ENCODE measurements at regions not wholly inside any gene's neighbourhood (a gene's known extent, or its start where the extent isn't known, plus 50 kb on each side); places are given as distances from the start of the nearest gene placed in this dataset.

DNA sequence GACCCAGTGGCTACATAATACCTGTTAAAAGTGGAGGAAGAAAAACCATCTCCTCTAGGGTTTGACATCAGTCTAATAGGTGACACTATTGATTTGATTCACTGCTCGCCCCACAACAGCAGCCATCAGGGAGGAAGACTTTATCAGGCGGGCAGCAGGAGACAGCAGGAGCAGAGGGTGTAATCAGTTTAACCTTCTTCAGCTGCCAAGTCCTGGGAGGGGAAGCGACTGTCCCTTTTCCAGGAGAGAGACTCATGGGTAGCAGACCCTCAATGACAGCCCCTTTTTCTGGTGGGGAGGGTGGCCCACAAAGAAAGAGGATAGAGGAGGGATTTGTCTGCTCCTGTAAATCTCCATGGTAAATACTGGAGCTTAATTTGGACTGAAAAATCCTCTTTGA, 291.8 kb downstream of the HAPSTR1 start:
- DNase-seq: no peak

DNA sequence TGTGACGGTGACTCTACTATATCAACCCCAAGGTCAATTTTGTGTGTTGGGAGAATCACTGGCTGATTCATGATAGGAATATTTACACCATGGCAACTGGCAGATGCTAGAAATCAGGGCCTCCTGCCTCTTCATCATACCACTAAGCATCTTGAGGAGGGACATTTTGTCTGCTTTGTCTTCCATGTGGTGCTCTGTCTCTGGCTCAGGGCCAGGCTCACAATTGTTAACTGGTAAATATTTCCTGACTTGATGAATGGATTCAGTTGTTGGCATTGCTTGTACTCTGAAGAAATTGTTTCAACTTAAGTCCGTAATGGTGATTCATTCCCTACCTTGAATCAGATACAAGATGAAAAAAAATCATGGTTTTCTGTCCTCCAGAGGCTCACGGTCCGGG, 292.7 kb downstream of the HAPSTR1 start:
- DNase-seq: no peak

- DNase-seq: no peak
Observed at GRCh38 chr16:9389543-9390207, 298.2 kb downstream of the HAPSTR1 start.

- DNase-seq: no peak
Observed at GRCh38 chr16:9392956-9393355, 301.5 kb downstream of the HAPSTR1 start.

- no peak for DNase-seq
Observed at GRCh38 chr16:9393591-9393990, 302.1 kb downstream of the HAPSTR1 start.

DNA sequence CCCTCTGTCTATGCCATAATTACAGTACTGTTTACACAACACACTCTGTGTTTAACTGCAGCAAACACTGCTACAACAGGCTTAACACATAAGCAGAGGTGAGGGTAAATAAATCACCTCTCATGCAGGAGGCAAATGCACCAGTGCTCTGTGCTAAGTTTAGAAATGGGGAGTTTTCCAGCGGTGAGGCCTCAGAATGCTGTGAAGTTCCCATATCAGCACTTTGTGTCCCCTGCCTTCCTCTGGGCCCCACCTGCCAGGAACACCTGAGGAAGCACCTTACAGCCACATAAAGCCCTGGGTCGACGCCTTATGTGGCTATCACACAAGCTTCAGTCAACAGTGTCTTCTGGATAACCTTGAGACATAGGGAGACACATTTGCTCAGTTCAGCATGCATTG, 304.5 kb downstream of the HAPSTR1 start:
- no peak for DNase-seq

GRCh38 chr16:9399573-9399972, 308.1 kb downstream of the HAPSTR1 start:
- DNase-seq: no peak

- DNase-seq: no peak
Observed at GRCh38 chr16:9401173-9401572, 309.7 kb downstream of the HAPSTR1 start.

DNA sequence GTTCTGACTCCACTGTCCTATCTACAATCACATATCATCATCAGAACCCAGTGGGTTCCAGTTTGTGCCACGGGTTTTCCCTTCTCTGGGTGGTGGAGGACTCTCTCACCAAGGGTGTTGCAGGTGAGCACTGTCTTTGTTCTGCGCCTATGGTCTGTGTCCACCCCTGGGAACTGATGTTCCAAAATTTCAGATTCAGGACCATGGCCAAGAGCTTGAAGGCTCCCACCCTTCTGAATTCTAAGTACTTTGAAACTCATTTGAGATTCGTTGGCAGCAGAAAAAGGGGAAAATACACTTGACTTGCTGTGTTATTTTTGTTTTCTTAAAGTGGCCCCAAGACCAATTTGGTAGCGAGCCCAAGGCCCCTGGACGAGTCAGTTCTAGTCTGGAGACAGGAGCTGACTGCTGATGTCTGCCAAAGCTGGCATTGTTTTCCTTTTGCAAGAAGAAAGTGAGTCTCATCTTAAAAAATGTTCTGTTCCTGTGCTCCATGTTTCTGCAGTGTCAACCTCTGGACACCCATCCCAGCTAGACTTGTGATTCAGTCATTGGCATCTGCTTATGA, 310.9 kb downstream of the HAPSTR1 start:
- no peak for DNase-seq

DNA sequence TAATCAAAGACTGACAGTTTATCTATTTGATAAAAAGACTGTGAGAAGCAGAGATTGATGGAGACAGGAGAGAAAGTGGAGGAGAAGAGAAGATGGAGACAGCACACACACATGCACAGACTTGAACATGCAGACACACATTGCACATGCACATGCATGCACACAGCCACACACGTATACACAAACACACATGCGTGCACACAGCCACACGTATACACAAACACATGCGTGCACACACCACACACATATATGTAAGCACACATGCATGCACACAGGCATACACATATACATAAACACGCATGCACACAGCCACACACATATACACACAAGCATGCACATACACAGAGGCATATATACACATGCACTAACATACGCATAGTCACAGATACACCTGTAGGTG, 313.4 kb downstream of the HAPSTR1 start:
- DNase-seq: no peak

GRCh38 chr16:9406038-9406712, 314.7 kb downstream of the HAPSTR1 start:
- DNase-seq: no peak

DNA sequence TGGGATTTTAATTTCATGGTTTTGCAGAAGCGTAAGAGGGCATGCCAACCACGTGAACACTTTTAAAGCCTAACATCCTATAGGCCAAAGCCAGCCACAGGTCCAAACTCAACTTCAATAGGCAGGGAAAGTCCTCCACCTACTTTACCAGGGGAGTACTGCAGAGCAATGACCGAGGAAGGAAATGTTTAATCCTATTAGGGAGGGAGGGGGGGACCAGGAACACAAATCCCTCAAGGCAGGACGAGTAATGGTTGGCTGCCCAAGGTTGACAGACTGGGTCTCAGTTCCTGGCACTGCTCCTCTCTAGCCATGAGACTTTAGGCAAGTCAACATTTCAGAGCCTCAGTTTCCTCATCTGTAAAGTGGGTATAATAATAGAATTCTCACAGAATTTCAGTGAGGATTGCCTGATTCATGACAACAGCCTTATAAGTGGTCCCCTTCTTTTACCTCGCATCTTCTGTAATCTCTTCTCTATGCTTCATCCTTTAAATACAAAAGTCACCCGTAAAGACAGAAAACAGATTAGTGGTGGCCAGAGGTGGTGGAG, 315.8 kb downstream of the HAPSTR1 start:
- no peak for DNase-seq

DNA sequence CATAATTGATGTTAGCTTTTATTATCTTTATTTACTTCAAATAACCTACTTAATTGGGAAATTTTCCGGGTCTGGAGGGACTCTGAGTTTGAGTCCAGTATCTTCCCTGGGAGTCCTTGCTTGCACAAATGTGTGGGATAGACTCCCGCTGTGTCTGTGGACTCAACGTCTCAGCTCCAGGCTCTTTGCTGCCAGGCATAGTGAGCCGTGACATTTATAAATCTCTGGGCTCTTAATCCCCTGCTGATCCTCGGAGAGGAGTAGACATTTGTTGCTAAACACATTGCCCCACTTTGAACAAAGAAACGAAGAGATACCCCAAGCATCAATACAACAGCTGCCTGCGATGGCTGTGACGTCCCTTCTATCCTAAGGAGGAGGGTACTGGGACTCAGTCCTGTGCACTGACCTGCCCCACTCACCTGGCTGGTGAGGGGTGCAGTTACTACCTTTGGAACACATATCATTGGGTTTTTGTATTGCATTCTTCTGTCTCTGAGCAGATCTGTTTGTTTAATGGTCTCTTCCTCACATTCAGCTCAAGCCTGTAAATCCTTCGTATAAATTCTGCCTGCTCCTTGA, 316.9 kb downstream of the HAPSTR1 start:
- DNase-seq: no peak

GRCh38 chr16:9409560-9410493, 318.4 kb downstream of the HAPSTR1 start:
- DNase-seq: no peak

- DNase-seq: no peak
Observed at GRCh38 chr16:9411426-9411825, 320.0 kb downstream of the HAPSTR1 start.

GRCh38 chr16:9412031-9412914, 320.8 kb downstream of the HAPSTR1 start:
- DNase-seq: no peak

DNA sequence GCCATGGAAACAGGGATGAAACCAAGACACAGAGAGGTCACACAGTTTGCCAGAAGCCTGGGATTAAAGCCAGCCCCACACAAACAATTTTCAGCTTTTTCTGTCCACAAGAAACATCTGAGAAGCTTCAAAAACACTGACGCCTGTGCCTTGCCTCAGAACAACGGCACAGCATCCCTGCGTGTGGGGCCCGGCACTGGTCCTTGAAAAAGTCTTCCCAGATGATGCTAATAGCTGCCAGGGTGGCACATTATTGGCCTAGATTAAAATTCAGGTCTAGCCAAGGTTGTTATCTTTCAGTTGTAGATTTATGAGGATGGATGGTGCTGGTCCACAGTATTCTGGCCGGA, 321.4 kb downstream of the HAPSTR1 start:
- no peak for DNase-seq

- no peak for DNase-seq
Observed at GRCh38 chr16:9415545-9415944, 324.1 kb downstream of the HAPSTR1 start.

DNA sequence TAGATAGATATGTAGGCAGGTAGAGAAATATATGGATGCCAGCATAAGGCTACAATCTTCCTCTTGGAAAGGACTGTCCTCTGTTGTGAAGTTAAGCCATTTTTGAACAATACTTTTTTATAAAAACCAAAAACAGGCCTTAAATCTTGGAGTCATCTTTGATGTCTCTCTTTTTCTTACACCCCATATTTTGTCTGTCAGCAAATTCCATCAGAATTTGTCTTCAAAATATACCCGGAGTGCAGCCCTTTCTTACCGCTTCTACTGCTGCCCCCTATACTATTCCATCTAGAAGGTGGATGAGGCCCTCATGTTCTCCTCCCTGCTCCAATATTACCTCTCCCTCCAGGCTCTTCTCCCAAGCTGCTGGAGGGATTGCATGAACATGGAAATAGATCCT, 326.5 kb downstream of the HAPSTR1 start:
- no peak for DNase-seq

GRCh38 chr16:9419161-9419560, 327.7 kb downstream of the HAPSTR1 start:
- no peak for DNase-seq

GRCh38 chr16:9422762-9423513, 331.5 kb downstream of the HAPSTR1 start:
- DNase-seq: no peak

All from SHP77 (cell line).